Transverse colon (tissue), 4 donors: ENCODE measurements at regions not wholly inside any gene's neighbourhood (a gene's known extent, or its start where the extent isn't known, plus 50 kb on each side); places are given as distances from the start of the nearest gene placed in this dataset.

ENCODE experiments used
- DNase-seq: peaks from one replicate; pipeline ENCODE4 v3.0.0-alpha.2; 2019
- H3K27ac ChIP-seq, 4 donors: fragments of 200-600 bp; sonication (generic); 2 replicates each; pipeline ENCODE4 v1.5.1; 2016 to 2018; ENCODE audit warnings: inconsistent platforms in 4 of 4
- H3K27me3 ChIP-seq: fragments of 200-600 bp; sonication (generic); 2 replicates; pipeline ENCODE4 v1.5.1; 2017; ENCODE audit warnings: inconsistent platforms
- H3K36me3 ChIP-seq, 4 donors: fragments of 200-600 bp; sonication (generic); 2 replicates each; pipeline ENCODE4 v1.5.1; 2017 to 2019; ENCODE audit warnings: inconsistent platforms in 4 of 4
- H3K4me1 ChIP-seq, 4 donors: fragments of 200-600 bp; sonication (generic); 2 replicates each; pipeline ENCODE4 v1.5.1; 2017 to 2020; ENCODE audit warnings: inconsistent platforms in 4 of 4
- H3K4me3 ChIP-seq, 4 donors: fragments of 200-600 bp; sonication (generic); 1 replicate in 1 of 4; 2 replicates in 3 of 4; pipeline versions ENCODE4 v1.5.1 to v1.6.1; 2017 to 2019; ENCODE audit warnings: inconsistent platforms in 4 of 4
- H3K9me3 ChIP-seq, 2 donors: fragments of 200-600 bp; sonication (generic); 2 replicates each; pipeline ENCODE4 v1.5.1; 2017 to 2019; ENCODE audit warnings: inconsistent platforms in 2 of 2
- EP300 ChIP-seq: sonication (generic); formaldehyde crosslinking; IDR thresholded peaks from one replicate; pipeline ENCODE4 v1.6.1; 2017; ENCODE audit warnings: antibody characterized with exemption, low read depth
- POLR2A ChIP-seq: fragments of 450-650 bp; IDR thresholded peaks from one replicate; pipeline ENCODE4 v1.6.1; 2016; ENCODE audit warnings: antibody characterized with exemption, mild to moderate bottlenecking, moderate library complexity
- POLR2AphosphoS5 ChIP-seq, 3 donors: sonication (generic); formaldehyde crosslinking; IDR thresholded peaks; one replicate each; pipeline ENCODE4 v1.6.1; 2016; ENCODE audit warnings: antibody characterized with exemption in 3 of 3
- WGBS, 2 donors: methylation state at CpG; one replicate each; pipeline ENCODE4 v1.1.5; 2018; ENCODE audit warnings: low coverage in 1 of 2; 5-methylcytosine and 5-hydroxymethylcytosine counted together
- in situ Hi-C, 4 donors: fragments of 200-750 bp; cut with MboI; loops; one replicate each; pipeline versions ENCODE4 v1.15.0 to v1.15.1; 2017; ENCODE audit warnings: low sequenced_read_pairs in 3 of 4, low pct_ligation_motif_present in 1 of 4, low pct_unique_long_range_greater_than_20kb in 1 of 4
- intact Hi-C: fragments of 100-400 bp; cut with DNase I; formaldehyde crosslinking; loops from one replicate; pipeline ENCODE4 v1.15.1; 2023; ENCODE audit warnings: low total_unique reads
- TF ChIP-seq, protein P1 (sequence below), 5 experiments: fragments of 200-600 bp in 3 of 5; fragments of 450-650 bp in 2 of 5; sonication (generic) in 3 of 5; IDR thresholded peaks; 1 replicate in 2 of 5; 2 replicates in 3 of 5; pipeline ENCODE4 v1.5.1; 2016 to 2017; ENCODE audit warnings: antibody characterized with exemption in 5 of 5, inconsistent platforms in 3 of 5, mild to moderate bottlenecking in 2 of 5, moderate library complexity in 1 of 5

DNA sequence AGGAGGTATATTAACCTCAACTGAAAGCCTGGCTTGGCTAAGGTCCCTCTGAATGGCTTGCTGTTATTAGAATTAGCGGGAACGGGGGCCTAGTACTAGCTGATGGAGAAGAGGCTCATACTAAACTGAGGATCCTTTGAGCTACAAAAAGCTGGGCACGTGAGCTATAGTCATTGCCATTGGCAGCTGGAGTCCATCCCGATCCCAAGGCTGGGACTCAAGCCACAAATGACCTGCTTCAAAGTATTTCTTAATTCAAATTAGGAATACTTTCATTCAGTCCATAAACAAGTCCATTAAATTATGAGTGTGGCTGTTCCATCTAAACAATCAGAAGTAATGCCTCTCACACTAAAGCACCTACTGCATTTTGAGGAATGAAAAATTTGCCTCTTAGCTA is 114.5 kb downstream of the DACT1 start:
- in situ Hi-C loops (no loop called here), intact Hi-C loops (no loop called here)
- Histone ChIP-seq H3K4me1 (peaks cover 43 to 76% (median 56%) of the 10 kb centered on the region in 4 donors), H3K9me3 (no peaks in the 10 kb centered on the region), H3K4me3 (no peak overlapping the region), H3K27me3 (no peaks in the 10 kb centered on the region), H3K27ac (peak overlapping the region; percentile 76 to 83 (median 80)), H3K36me3 (no peaks in the 10 kb centered on the region)
- WGBS, 2 donors, result 76% methylated on average over 4 of the region's 4 CpGs; no CpG with 5 or more reads in 1 of the 2 donors
- TF ChIP-seq EP300 (no peak), POLR2A (no peak), POLR2AphosphoS5 (IDR thresholded peaks at IDR 0.05) (no peak)
- TF ChIP-seq, protein P1, sequence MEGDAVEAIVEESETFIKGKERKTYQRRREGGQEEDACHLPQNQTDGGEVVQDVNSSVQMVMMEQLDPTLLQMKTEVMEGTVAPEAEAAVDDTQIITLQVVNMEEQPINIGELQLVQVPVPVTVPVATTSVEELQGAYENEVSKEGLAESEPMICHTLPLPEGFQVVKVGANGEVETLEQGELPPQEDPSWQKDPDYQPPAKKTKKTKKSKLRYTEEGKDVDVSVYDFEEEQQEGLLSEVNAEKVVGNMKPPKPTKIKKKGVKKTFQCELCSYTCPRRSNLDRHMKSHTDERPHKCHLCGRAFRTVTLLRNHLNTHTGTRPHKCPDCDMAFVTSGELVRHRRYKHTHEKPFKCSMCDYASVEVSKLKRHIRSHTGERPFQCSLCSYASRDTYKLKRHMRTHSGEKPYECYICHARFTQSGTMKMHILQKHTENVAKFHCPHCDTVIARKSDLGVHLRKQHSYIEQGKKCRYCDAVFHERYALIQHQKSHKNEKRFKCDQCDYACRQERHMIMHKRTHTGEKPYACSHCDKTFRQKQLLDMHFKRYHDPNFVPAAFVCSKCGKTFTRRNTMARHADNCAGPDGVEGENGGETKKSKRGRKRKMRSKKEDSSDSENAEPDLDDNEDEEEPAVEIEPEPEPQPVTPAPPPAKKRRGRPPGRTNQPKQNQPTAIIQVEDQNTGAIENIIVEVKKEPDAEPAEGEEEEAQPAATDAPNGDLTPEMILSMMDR (IDR thresholded peaks at IDR 0.05), result no peak
- no peak for DNase-seq

DNA sequence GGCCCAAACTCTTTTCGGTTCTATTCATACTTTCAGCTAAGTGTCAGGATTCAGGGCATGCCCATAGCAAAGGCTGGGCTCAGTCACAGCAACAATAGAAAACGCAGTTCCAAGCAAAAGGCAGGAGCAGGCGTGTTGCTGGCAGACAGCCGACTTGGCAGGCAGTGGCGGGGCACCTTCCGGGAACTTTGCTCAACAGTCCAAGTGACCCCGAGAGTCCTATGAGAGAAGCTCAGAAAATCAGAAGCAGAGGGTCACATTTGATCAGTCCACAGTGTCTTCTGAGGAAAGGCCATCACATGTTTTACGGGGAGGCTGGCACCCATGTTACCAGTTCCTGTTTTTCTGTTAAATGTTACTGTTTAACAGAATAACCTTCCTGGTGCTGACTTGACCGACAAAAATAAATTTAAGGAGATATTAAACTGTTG is 115.0 kb downstream of the DACT1 start:
- Histone ChIP-seq H3K27me3 (no peaks in the 10 kb centered on the region), H3K4me3 (peak overlapping the region in 1 of 4 donors; percentile 13), H3K36me3 (no peaks in the 10 kb centered on the region), H3K4me1 (peaks cover 43 to 76% (median 56%) of the 10 kb centered on the region in 4 donors), H3K9me3 (no peaks in the 10 kb centered on the region), H3K27ac (peak overlapping the region; percentile 76 to 83 (median 80))
- TF ChIP-seq POLR2AphosphoS5 (IDR thresholded peaks at IDR 0.05) (peak; percentile 22 to 58 (median 26)), POLR2A (no peak)
- intact Hi-C loops (no loop called here), in situ Hi-C loops (no loop called here)
- WGBS, 2 donors, result 10 to 23% methylated on average over 3 to 9 of the region's 9 CpGs
- peak; percentile 91 for DNase-seq

- in situ Hi-C loops (no loop called here), intact Hi-C loops (no loop called here)
- Histone ChIP-seq H3K27ac (peak overlapping the region; percentile 71 to 83 (median 78)), H3K4me3 (no peak overlapping the region), H3K36me3 (no peaks in the 10 kb centered on the region), H3K27me3 (no peaks in the 10 kb centered on the region), H3K4me1 (peaks cover 35 to 59% (median 46%) of the 10 kb centered on the region in 4 donors), H3K9me3 (no peaks in the 10 kb centered on the region)
- 38% methylated on average over 1 to 3 of the region's 3 CpGs for WGBS, 2 donors
- no peak for DNase-seq
- TF ChIP-seq, protein P1 (IDR thresholded peaks at IDR 0.05), result no peak
- no peak for TF ChIP-seq POLR2AphosphoS5 (IDR thresholded peaks at IDR 0.05)
Measured at GRCh38 chr14:58755031-58755925, 117.5 kb downstream of the DACT1 start.

DNA sequence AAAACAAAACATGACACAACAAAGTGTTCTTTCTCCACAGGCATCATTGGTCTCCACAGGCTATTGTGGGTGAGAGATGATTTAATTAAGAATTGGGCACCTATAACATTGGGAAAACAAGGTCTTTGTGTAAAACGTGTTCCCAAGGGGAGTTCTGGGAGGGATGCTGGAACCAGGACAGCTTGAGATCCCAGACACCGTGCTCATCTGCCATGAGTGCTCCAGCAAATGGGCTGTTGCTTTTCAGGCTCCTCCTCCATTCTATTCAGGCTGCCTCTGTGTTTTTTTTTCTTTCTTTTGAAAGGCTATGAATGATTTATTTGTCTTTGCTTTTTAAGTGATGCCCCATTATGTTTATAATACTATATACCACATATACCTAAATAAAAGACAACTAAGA is 122.4 kb downstream of the DACT1 start:
- intact Hi-C loops (no loop called here), in situ Hi-C loops (no loop called here)
- WGBS, 2 donors, result 66 to 75% methylated on average over 2 of the region's 2 CpGs
- H3K4me3 ChIP-seq, result no peak overlapping the region
- H3K4me1 ChIP-seq, result peaks cover 8 to 13% (median 11%) of the 10 kb centered on the region in 4 donors
- no peak overlapping the region for H3K27ac ChIP-seq
- DNase-seq, result no peak
- no peaks in the 10 kb centered on the region for H3K9me3 ChIP-seq
- no peak for TF ChIP-seq EP300
- no peak for TF ChIP-seq POLR2AphosphoS5 (IDR thresholded peaks at IDR 0.05)
- TF ChIP-seq POLR2A, result no peak
- TF ChIP-seq, protein P1 (IDR thresholded peaks at IDR 0.05), result no peak
- no peaks in the 10 kb centered on the region for H3K36me3 ChIP-seq
- no peaks in the 10 kb centered on the region for H3K27me3 ChIP-seq
